ENCODE measurements at regions not wholly inside any gene's neighbourhood (a gene's known extent, or its start where the extent isn't known, plus 50 kb on each side); places are given as distances from the start of the nearest gene placed in this dataset.

GRCh38 chr6:121959501-121959900 is 440.0 kb upstream of the HSF2 start:
- no peak overlapping the region for H3K27ac Mint-ChIP-seq
- no peaks in the 10 kb centered on the region for H3K27me3 Mint-ChIP-seq (ENCODE audit: low read depth, poor library complexity)
- H3K4me1 Mint-ChIP-seq, result peaks cover 8% of the 10 kb centered on the region
- DNase-seq, result no peak
- H3K9me3 Mint-ChIP-seq, result peaks cover 14% of the 10 kb centered on the region
- no peaks in the 10 kb centered on the region for H3K36me3 Mint-ChIP-seq (ENCODE audit: low read depth)
- H3K4me3 Mint-ChIP-seq, result no peak overlapping the region
- TF ChIP-seq CTCF (IDR thresholded peaks at IDR 0.05), result no peak

GRCh38 chr6:121961619-121962125 is 437.8 kb upstream of the HSF2 start:
- TF ChIP-seq CTCF (IDR thresholded peaks at IDR 0.05), result no peak

GRCh38 chr6:121963826-121964225 is 435.6 kb upstream of the HSF2 start:
- Mint-ChIP-seq H3K27ac (no peak overlapping the region), H3K4me3 (no peak overlapping the region), H3K27me3 (ENCODE audit: low read depth, poor library complexity) (no peaks in the 10 kb centered on the region), H3K9me3 (no peaks in the 10 kb centered on the region), H3K36me3 (ENCODE audit: low read depth) (no peaks in the 10 kb centered on the region), H3K4me1 (peaks cover 8% of the 10 kb centered on the region)
- no peak for DNase-seq
- TF ChIP-seq CTCF (IDR thresholded peaks at IDR 0.05), result no peak

More at GRCh38 chr6:121961619-121962125, 437.8 kb upstream of the HSF2 start:
- no peak overlapping the region for H3K27ac Mint-ChIP-seq
- no peak for DNase-seq
- no peaks in the 10 kb centered on the region for H3K27me3 Mint-ChIP-seq (ENCODE audit: low read depth, poor library complexity)
- peaks cover 8% of the 10 kb centered on the region for H3K4me1 Mint-ChIP-seq
- no peaks in the 10 kb centered on the region for H3K9me3 Mint-ChIP-seq
- H3K36me3 Mint-ChIP-seq (ENCODE audit: low read depth), result no peaks in the 10 kb centered on the region
- no peak overlapping the region for H3K4me3 Mint-ChIP-seq

- TF ChIP-seq CTCF (IDR thresholded peaks at IDR 0.05), result no peak
- Mint-ChIP-seq H3K27me3 (ENCODE audit: low read depth, poor library complexity) (peaks cover 2% of the 10 kb centered on the region), H3K4me3 (no peak overlapping the region), H3K4me1 (no peaks in the 10 kb centered on the region), H3K36me3 (ENCODE audit: low read depth) (no peaks in the 10 kb centered on the region), H3K9me3 (no peaks in the 10 kb centered on the region), H3K27ac (no peak overlapping the region)
- DNase-seq, result no peak
Observed at GRCh38 chr6:121965739-121966138, 433.7 kb upstream of the HSF2 start.

- no peak for TF ChIP-seq CTCF (IDR thresholded peaks at IDR 0.05)
- Mint-ChIP-seq H3K27me3 (ENCODE audit: low read depth, poor library complexity) (peaks cover 2% of the 10 kb centered on the region), H3K27ac (no peak overlapping the region), H3K4me1 (no peaks in the 10 kb centered on the region), H3K9me3 (no peaks in the 10 kb centered on the region), H3K36me3 (ENCODE audit: low read depth) (no peaks in the 10 kb centered on the region), H3K4me3 (no peak overlapping the region)
- DNase-seq, result no peak
Observed at GRCh38 chr6:121967631-121968030, 431.8 kb upstream of the HSF2 start.

GRCh38 chr6:121971931-121972335 is 427.5 kb upstream of the HSF2 start:
- no peaks in the 10 kb centered on the region for H3K36me3 Mint-ChIP-seq (ENCODE audit: low read depth)
- peaks cover 14% of the 10 kb centered on the region for H3K9me3 Mint-ChIP-seq
- DNase-seq, result no peak
- H3K4me1 Mint-ChIP-seq, result no peaks in the 10 kb centered on the region
- no peak overlapping the region for H3K4me3 Mint-ChIP-seq
- TF ChIP-seq CTCF (IDR thresholded peaks at IDR 0.05), result no peak
- no peak overlapping the region for H3K27ac Mint-ChIP-seq
- peaks cover 2% of the 10 kb centered on the region for H3K27me3 Mint-ChIP-seq (ENCODE audit: low read depth, poor library complexity)

All from nephron progenitor cell (in vitro differentiated cells).